ENCODE measurements at regions not wholly inside any gene's neighbourhood (a gene's known extent, or its start where the extent isn't known, plus 50 kb on each side); places are given as distances from the start of the nearest gene placed in this dataset.

- TF ChIP-seq CTCF (IDR thresholded peaks at IDR 0.05; ENCODE audit: low read length) (no peak), EZH2 (IDR thresholded peaks at IDR 0.05; ENCODE audit: borderline replicate concordance, low read length) (no peak)
Measured at GRCh38 chr17:54745239-54745638, 155.4 kb upstream of the TOM1L1 start.

Measured in OCI-LY1 (cell line).